ENCODE measurements at regions not wholly inside any gene's neighbourhood (a gene's known extent, or its start where the extent isn't known, plus 50 kb on each side); places are given as distances from the start of the nearest gene placed in this dataset.

GRCh38 chr3:75014008-75014407, 399.5 kb upstream of the CNTN3 start:
- no peak for TF ChIP-seq CTCF (IDR thresholded peaks at IDR 0.05)
- no peak for TF ChIP-seq POLR2A (IDR thresholded peaks at IDR 0.05)
- no peak overlapping the region for H3K4me3 ChIP-seq (ENCODE audit: low read depth, poor library complexity, severe bottlenecking)
- intact Hi-C loops (cut with DNase I; ENCODE audit: low total_unique reads) = no loop called here
- DNase-seq (ENCODE audit: low spot score in 2 of 2) = no peak
- 75 to 84% methylated on average over 1 of the region's 1 CpG for WGBS, 2 donors

GRCh38 chr3:75015280-75015679, 400.8 kb upstream of the CNTN3 start:
- WGBS, 2 donors = 73 to 79% methylated on average over 2 of the region's 2 CpGs
- TF ChIP-seq POLR2A (IDR thresholded peaks at IDR 0.05) = no peak
- TF ChIP-seq CTCF (IDR thresholded peaks at IDR 0.05) = no peak
- no peak for DNase-seq (ENCODE audit: low spot score in 2 of 2)
- no peak overlapping the region for H3K4me3 ChIP-seq (ENCODE audit: low read depth, poor library complexity, severe bottlenecking)
- intact Hi-C loops (cut with DNase I; ENCODE audit: low total_unique reads) = no loop called here

- no peak for DNase-seq (ENCODE audit: low spot score in 2 of 2)
- H3K4me3 ChIP-seq (ENCODE audit: low read depth, poor library complexity, severe bottlenecking) = no peak overlapping the region
- TF ChIP-seq CTCF (IDR thresholded peaks at IDR 0.05) = no peak
- TF ChIP-seq POLR2A (IDR thresholded peaks at IDR 0.05) = no peak
- intact Hi-C loops (cut with DNase I; ENCODE audit: low total_unique reads) = no loop called here
Measured at GRCh38 chr3:75035146-75035545, 420.7 kb upstream of the CNTN3 start.

GRCh38 chr3:75042941-75043340, 428.5 kb upstream of the CNTN3 start:
- TF ChIP-seq POLR2A (IDR thresholded peaks at IDR 0.05) (no peak), CTCF (IDR thresholded peaks at IDR 0.05) (no peak)
- WGBS, 2 donors = 96 to 100% methylated on average over 2 of the region's 2 CpGs
- intact Hi-C loops (cut with DNase I; ENCODE audit: low total_unique reads) = no loop called here
- DNase-seq (ENCODE audit: low spot score in 2 of 2) = no peak
- no peak overlapping the region for H3K4me3 ChIP-seq (ENCODE audit: low read depth, poor library complexity, severe bottlenecking)

DNA sequence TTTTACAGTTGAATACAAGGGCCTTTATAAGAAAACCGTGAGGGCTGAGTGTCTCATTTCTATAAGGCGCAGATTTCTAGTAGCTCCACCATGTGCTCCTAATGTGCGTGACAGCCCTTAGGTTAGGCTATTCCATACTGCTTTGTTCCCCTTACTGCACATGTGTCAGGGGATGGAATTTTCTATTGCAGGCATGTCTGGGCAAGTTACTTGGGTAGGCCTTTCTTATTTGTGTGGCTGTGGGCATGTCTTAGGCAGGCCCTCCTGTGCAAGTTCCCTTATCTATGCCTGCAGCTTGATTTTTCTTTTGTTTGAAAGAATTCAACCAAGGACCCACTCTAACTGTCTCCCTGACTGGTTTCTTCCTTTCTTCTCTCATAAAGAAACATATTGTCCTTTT, 434.2 kb upstream of the CNTN3 start:
- TF ChIP-seq CTCF (IDR thresholded peaks at IDR 0.05) (no peak), POLR2A (IDR thresholded peaks at IDR 0.05) (no peak)
- WGBS, 2 donors = 58 to 90% methylated on average over 3 of the region's 3 CpGs
- no peak for DNase-seq (ENCODE audit: low spot score in 2 of 2)
- no peak overlapping the region for H3K4me3 ChIP-seq (ENCODE audit: low read depth, poor library complexity, severe bottlenecking)
- intact Hi-C loops (cut with DNase I; ENCODE audit: low total_unique reads) = no loop called here

DNA sequence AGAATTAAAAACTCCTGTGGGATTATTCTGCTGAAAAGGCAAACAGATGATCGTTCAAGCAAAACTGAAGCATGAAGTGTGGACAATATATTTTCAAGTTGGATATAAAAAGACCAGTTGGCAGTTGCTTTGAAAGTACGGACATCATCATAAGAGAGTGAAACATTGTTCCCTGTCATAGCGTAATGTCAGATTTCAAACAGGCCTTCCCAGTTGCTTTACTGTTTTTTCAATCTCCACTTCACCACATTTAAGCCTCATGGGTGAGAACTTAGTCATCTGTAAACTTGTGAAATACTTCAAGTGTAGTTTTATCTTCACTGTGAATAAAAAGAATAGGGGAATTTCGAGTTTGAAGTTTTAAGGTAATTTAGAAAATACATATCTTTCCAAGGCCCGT, 435.1 kb upstream of the CNTN3 start:
- intact Hi-C loops (cut with DNase I; ENCODE audit: low total_unique reads) = no loop called here
- WGBS, 2 donors = 68% methylated on average over 5 of the region's 5 CpGs
- no peak for DNase-seq (ENCODE audit: low spot score in 2 of 2)
- H3K4me3 ChIP-seq (ENCODE audit: low read depth, poor library complexity, severe bottlenecking) = no peak overlapping the region
- no peak for TF ChIP-seq POLR2A (IDR thresholded peaks at IDR 0.05)
- TF ChIP-seq CTCF (IDR thresholded peaks at IDR 0.05) = no peak
